ENCODE measurements at regions not wholly inside any gene's neighbourhood (a gene's known extent, or its start where the extent isn't known, plus 50 kb on each side); places are given as distances from the start of the nearest gene placed in this dataset.

DNA sequence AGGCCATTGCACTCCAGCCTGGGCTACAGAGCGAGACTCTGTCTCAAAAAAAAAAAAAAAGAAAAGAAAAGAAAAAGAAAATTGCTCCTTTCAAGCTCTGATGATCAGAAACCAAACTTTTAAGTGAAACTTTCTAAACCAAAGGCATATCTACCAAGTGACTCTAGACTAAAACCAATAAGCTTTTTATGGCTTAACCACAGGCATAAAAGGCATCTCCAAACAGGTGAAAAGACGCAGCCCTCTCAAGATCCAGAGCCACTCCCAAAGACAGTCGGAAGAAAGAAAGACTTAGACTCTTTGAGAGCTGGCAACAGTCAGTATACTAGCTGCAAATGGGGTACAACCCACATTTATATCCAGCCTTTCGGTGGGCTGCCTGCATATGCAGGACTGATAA lies 117.1 kb upstream of the AP1S2 start:
- Histone ChIP-seq H3K27ac (no peak overlapping the region), H3K9me3 (no peaks in the 10 kb centered on the region), H3K4me1 (no peaks in the 10 kb centered on the region), H3K36me3 (no peaks in the 10 kb centered on the region), H3K27me3 (no peaks in the 10 kb centered on the region), H3K4me3 (no peak overlapping the region)
- TF ChIP-seq POLR2A (IDR thresholded peaks at IDR 0.05) (no peak), POLR2AphosphoS5 (IDR thresholded peaks at IDR 0.05; ENCODE audit: insufficient read depth in 1 of 2, low read depth in 1 of 2) (no peak)
- TF ChIP-seq, protein P1, sequence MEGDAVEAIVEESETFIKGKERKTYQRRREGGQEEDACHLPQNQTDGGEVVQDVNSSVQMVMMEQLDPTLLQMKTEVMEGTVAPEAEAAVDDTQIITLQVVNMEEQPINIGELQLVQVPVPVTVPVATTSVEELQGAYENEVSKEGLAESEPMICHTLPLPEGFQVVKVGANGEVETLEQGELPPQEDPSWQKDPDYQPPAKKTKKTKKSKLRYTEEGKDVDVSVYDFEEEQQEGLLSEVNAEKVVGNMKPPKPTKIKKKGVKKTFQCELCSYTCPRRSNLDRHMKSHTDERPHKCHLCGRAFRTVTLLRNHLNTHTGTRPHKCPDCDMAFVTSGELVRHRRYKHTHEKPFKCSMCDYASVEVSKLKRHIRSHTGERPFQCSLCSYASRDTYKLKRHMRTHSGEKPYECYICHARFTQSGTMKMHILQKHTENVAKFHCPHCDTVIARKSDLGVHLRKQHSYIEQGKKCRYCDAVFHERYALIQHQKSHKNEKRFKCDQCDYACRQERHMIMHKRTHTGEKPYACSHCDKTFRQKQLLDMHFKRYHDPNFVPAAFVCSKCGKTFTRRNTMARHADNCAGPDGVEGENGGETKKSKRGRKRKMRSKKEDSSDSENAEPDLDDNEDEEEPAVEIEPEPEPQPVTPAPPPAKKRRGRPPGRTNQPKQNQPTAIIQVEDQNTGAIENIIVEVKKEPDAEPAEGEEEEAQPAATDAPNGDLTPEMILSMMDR (IDR thresholded peaks at IDR 0.05), result no peak
- intact Hi-C loops (cut with DNase I), result no loop called here
- DNase-seq (ENCODE audit: extremely low spot score in 2 of 2), result no peak

DNA sequence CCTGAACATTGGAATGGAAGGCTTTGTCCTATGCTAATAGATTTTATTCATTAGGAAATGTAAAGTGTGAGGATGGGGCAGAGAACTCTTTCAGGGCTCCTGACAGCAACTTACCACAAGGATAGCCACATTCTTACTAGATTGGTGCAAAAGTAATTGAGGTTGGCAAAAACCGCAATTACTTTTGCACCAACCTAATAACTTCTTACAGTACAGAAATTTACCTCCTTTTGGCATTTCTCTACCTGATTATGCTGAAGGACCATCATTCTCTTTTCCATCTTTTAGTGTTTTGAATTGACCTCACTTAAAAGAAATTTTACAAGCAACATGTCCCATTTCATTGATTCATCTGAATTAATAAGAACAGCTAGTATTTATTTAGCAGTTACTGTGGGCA lies 109.2 kb upstream of the AP1S2 start:
- no peak for TF ChIP-seq POLR2AphosphoS5 (IDR thresholded peaks at IDR 0.05; ENCODE audit: insufficient read depth in 1 of 2, low read depth in 1 of 2)
- TF ChIP-seq POLR2A (IDR thresholded peaks at IDR 0.05), result no peak
- TF ChIP-seq, protein P1 (IDR thresholded peaks at IDR 0.05), result no peak
- intact Hi-C loops (cut with DNase I), result no loop called here
- Histone ChIP-seq H3K4me3 (no peak overlapping the region), H3K27me3 (no peaks in the 10 kb centered on the region), H3K4me1 (no peaks in the 10 kb centered on the region), H3K36me3 (no peaks in the 10 kb centered on the region), H3K27ac (no peak overlapping the region), H3K9me3 (no peaks in the 10 kb centered on the region)
- no peak for DNase-seq (ENCODE audit: extremely low spot score in 2 of 2)

DNA sequence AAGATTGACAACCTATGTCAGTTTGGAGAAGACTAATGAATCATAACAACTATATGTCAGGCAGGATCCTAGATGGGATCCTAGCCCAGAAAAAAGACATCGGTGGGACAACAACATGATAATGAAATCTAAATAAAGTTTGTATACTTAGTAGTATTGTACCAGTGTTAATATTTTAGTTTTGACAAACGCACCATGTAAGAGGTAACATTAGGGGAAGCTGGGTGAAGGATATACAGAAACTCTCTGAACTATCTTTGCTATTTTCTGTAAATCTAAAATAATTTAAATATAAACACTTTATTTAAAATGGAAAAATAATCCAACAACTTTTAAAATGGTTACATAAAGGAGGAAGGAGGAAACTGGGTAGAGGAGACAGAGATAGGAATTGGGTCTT lies 105.6 kb upstream of the AP1S2 start:
- intact Hi-C loops (cut with DNase I), result no loop called here
- Histone ChIP-seq H3K27ac (no peak overlapping the region), H3K36me3 (no peaks in the 10 kb centered on the region), H3K9me3 (no peaks in the 10 kb centered on the region), H3K4me3 (no peak overlapping the region), H3K4me1 (no peaks in the 10 kb centered on the region), H3K27me3 (no peaks in the 10 kb centered on the region)
- DNase-seq (ENCODE audit: extremely low spot score in 2 of 2), result no peak
- TF ChIP-seq POLR2A (IDR thresholded peaks at IDR 0.05), result no peak
- TF ChIP-seq, protein P1 (IDR thresholded peaks at IDR 0.05), result no peak
- no peak for TF ChIP-seq POLR2AphosphoS5 (IDR thresholded peaks at IDR 0.05; ENCODE audit: insufficient read depth in 1 of 2, low read depth in 1 of 2)

DNA sequence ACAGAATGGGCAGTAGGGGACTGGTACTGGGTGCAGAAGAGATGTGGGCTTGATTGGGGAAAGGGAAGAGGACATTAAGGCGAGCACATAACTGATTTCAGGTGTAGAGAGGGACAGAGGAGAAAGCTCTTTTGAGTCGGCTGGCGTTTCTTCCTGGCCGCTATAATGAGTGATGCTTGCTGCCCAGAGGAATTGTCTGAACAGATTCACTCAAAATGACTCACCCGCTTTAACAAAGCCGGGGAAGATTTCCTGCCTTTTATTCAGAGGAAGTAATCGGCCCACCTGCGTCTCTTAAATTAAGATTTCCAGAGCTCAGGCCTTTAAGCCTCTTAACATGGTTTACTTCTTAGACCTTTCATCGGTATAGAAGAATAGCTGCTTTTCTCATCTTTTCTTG lies 102.1 kb upstream of the AP1S2 start:
- intact Hi-C loops (cut with DNase I), result no loop called here

DNA sequence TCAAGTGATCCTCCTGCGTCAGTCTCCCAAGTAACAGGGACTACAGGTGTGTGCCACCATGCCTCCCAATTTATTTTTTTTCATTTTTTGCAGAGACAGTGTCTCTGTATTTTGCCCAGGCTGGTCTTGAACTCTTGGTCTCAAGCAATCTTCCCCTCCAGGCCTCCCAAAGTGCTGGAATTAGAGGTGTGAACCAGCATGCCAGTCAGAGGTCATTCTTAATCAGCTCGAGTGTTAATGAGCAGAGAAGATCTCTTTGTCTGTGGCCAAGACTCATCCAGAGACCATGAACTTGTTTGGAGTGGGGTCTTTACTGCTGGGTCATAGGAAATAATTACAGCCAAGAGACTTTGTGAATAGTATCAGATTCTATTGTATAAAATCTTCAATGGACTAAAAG lies 99.2 kb upstream of the AP1S2 start:
- Histone ChIP-seq H3K4me3 (no peak overlapping the region), H3K36me3 (no peaks in the 10 kb centered on the region), H3K9me3 (no peaks in the 10 kb centered on the region), H3K4me1 (no peaks in the 10 kb centered on the region), H3K27ac (no peak overlapping the region), H3K27me3 (no peaks in the 10 kb centered on the region)
- no peak for DNase-seq (ENCODE audit: extremely low spot score in 2 of 2)
- intact Hi-C loops (cut with DNase I), result no loop called here
- TF ChIP-seq POLR2A (IDR thresholded peaks at IDR 0.05) (no peak), POLR2AphosphoS5 (IDR thresholded peaks at IDR 0.05; ENCODE audit: insufficient read depth in 1 of 2, low read depth in 1 of 2) (no peak)
- TF ChIP-seq, protein P1 (IDR thresholded peaks at IDR 0.05), result no peak

More for the DNA sequence above, 102.1 kb upstream of the AP1S2 start:
- Histone ChIP-seq H3K27ac (no peak overlapping the region), H3K4me3 (no peak overlapping the region), H3K9me3 (no peaks in the 10 kb centered on the region), H3K36me3 (no peaks in the 10 kb centered on the region), H3K4me1 (no peaks in the 10 kb centered on the region), H3K27me3 (no peaks in the 10 kb centered on the region)
- no peak for TF ChIP-seq POLR2AphosphoS5 (IDR thresholded peaks at IDR 0.05; ENCODE audit: insufficient read depth in 1 of 2, low read depth in 1 of 2)
- TF ChIP-seq, protein P1 (IDR thresholded peaks at IDR 0.05), result no peak
- no peak for TF ChIP-seq POLR2A (IDR thresholded peaks at IDR 0.05)
- no peak for DNase-seq (ENCODE audit: extremely low spot score in 2 of 2)

Measured in vagina (tissue), 2 donors.